ENCODE measurements at regions not wholly inside any gene's neighbourhood (a gene's known extent, or its start where the extent isn't known, plus 50 kb on each side); places are given as distances from the start of the nearest gene placed in this dataset.

DNA sequence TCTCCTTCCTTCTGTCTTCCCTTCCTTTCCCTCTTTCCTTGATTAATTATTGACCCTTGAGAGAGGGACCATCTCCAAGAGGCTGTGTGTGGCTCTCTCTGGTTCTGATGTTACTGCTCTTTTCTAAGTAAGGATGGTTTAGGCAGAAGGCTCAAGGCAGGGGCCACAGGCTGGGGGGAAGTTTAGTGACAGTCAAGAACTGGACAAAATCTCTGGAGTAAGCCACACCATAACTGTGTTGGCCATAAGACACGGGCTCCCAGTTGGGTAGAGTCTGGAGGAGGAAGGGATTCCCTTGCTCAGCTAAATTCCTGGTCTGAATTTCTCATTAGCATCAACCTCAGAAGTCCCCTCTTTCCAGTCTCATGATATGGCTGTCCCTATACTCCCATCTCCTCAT is 74.7 kb downstream of the BUD13 start:
- DNase-seq (ENCODE audit: low spot score in 2 of 2) (no peak), FAIRE-seq (no peak)

DNA sequence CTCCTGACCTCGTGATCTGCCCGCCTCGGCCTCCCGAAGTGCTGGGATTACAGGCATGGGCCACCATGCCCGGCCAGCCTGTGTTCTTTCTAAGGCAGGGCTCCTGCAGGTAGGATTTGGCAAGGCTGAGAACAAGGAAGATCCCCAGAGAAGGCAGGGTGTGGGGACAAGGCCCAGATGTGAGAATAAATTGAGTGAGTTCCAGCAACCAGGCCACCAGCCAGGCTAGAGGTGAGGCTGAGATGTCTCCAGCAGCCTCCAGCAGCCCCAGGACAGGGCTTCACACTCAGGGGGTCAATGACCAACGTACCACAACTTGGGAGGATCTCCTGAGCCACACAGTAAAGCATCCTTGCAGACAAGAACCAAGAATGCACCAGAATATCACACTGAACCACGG is 75.1 kb downstream of the BUD13 start:
- DNase-seq (ENCODE audit: low spot score in 2 of 2), result no peak
- FAIRE-seq, result no peak

DNA sequence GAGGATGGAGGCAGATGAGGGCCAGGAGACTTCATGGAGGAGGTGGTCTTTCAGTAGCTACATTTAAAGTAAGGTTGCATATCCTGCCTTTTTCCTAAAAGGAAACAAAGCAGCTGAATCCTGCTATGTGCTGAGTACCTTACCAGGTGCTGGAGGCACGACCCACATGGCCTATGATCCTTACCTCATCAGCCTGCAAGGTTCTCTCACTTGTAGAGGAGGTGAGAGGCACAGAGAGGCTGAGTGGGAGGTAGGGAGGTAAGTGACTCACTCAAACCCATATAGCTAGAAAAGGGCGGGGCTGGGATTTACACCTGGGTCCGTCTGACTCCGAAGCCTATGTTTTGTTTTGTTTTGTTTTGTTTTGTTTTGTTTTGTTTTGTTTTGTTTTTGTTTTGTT is 75.8 kb downstream of the BUD13 start:
- DNase-seq (ENCODE audit: low spot score in 2 of 2) (no peak), FAIRE-seq (no peak)

DNA sequence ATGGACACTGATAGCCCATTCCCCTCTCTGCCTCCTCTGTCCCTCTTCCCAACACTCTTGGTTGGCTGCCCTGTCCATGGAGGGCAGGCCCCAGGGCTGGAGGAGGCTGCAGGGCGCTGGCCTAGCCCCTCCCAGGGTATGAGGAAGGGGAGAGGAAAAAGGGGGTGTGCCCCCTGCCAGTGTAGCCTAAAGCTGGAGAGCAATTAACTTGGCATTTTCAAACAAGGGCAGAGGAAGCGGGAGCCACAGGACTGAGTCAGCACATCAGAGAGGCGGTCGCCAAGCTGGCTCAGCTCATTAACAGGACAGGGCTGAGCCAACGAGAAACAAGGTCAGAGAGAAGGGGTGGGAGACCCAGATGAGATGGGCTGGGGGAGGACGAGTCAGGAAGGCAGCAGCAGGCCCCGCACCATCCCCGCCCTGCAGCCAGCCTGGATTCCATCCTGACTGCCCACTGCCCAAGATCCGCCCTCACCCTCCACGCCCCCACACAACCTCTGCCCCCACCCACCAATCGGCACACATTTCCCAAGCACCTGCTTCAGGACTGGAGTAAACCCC is 76.3 kb downstream of the BUD13 start:
- no peak for DNase-seq (ENCODE audit: low spot score in 2 of 2)
- no peak for FAIRE-seq

DNA sequence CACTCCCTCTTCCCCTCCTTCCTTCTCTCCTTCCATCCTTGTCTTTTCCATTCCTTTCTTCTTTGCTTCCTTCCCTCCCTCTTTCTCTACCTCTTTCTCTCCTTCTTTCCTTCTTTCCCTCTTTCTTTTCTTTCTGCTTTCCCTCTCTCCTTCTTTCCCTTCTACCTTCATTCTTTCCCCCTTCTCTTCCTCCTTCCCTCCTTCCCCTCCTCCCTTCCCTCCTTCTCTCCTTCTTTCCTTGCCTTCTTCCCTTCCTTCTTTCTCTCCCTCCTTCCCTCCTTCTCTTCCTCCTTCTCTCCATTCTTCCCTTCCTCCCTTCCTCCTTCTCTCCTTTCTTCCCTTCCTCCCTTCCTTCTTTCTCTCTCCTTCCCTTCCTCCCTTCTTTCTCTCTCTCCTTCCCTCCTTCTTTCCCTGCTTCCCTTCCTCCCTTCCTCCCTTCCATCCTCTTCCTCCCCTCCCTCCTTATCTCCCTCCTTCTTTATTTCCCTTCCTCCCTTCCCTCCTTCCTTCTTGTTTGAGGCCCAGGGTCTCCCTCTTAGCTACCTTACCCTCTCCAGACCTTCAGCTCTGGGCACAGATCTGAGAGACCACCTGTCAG is 77.0 kb downstream of the BUD13 start:
- no peak for FAIRE-seq
- DNase-seq (ENCODE audit: low spot score in 2 of 2), result no peak

DNA sequence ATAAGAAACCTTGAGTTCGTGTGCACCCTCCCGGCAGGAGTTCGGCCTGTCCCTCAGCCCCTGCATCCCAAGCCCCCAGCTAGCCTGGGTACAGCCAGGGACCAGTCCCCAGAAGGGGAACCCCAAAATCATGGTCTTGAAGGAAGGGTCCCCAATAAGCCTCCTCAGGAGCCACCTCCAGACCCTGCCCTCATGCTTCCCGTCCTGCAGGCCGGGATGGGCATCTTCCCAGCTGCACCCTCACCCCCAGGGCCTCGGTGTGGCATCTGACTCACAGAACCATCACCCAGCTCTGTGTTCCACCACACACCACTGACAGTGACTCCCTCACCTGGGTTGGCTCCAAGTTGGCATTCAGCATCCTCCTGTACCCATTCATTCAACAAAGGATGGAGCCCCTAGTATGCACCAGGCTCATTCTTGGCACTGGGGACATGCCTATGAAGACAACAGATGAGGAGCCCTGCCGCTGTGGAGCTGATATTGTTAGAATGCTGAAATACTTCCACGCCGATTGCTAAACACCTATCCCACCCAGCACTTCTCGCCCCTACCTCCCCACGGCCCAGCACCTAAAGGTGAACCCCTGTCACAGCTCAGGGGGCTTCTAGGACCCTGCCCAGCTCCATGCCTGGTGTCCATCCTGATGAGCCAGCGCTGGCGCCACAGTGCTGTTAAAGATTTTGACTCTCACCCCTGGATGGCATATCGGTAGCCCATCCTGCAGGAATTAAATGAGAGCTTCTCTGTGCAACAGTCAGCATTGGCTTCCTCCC is 77.8 kb downstream of the BUD13 start:
- DNase-seq (ENCODE audit: low spot score in 2 of 2), result no peak
- FAIRE-seq, result no peak

DNA sequence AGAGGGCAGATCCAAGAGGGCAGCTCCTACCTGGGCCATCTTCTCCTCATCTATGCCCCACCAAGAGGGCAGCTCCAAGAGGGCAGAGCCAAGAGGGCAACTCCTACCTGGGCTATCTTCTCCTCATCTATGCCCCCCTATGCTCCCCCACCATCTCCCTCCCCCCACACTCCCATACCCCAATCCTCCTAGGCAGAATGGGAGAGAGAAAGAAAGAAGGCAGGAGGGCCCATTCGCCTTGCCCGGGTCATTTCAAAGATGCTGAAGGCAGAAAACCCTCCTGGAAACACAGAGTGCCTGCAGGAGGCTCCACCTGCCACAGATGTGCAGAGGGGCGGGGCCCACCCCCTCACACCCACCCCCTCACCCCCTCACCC is 78.5 kb downstream of the BUD13 start:
- DNase-seq (ENCODE audit: low spot score in 2 of 2), result no peak
- FAIRE-seq, result no peak

DNA sequence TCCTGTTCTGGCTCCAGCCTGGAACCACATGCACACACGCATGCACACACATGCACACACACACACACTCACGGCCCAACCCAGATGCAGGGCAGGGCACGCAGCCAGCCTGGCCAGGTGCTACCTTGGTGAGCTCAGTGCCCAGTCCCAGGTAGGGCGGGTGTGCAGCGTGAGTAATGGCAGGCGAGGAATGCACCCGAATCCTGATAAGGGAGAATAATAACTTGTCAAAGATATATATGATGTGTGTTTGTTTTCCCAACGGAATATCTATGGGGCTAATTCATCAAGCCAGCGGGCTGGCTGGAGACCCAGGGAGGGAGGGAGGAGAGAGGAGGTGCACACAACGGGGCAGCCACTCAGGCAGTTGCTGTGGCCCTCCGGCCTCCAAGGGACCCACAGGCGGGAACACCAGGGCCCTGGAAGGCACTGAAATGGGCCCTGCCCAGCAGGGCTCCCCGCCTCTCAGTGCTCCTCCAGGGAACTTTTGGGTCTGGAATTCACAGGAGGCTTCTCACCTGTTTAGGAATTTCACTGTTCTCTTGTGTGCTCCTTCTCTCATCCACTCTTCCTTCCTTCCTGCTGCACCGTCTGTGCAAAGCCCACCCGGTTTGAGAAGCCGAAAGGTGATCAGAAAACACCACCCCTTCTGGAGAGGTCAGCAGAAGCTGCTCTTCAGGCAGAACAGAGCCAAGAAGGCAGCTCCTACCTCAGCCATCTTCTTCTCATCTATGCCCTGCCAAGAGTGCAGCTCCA is 79.0 kb downstream of the BUD13 start:
- DNase-seq (ENCODE audit: low spot score in 2 of 2) (no peak), FAIRE-seq (no peak)

DNA sequence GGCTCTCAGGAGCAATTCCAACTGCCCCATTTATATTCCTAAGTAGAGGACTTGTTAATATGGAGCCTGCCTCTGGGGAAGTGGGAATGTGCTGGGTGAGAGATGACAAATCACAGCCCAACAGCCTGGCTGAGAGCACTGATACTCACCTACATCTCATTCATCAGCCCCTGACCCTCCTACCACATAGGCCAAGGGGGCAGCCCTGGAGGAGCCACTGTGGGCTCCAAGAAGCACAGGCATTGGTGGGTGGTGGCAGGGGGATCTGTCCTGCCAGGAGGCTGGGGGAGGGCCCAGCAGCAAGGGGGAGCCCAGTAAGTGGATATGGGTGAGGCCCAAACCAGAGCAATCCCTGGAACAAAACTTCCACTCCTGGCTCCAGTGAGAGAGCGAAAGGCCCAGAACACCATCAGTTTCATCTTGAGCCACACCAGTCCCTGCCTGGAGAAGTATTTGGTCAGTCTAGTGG is 79.7 kb downstream of the BUD13 start:
- FAIRE-seq, result no peak
- DNase-seq (ENCODE audit: low spot score in 2 of 2), result no peak

DNA sequence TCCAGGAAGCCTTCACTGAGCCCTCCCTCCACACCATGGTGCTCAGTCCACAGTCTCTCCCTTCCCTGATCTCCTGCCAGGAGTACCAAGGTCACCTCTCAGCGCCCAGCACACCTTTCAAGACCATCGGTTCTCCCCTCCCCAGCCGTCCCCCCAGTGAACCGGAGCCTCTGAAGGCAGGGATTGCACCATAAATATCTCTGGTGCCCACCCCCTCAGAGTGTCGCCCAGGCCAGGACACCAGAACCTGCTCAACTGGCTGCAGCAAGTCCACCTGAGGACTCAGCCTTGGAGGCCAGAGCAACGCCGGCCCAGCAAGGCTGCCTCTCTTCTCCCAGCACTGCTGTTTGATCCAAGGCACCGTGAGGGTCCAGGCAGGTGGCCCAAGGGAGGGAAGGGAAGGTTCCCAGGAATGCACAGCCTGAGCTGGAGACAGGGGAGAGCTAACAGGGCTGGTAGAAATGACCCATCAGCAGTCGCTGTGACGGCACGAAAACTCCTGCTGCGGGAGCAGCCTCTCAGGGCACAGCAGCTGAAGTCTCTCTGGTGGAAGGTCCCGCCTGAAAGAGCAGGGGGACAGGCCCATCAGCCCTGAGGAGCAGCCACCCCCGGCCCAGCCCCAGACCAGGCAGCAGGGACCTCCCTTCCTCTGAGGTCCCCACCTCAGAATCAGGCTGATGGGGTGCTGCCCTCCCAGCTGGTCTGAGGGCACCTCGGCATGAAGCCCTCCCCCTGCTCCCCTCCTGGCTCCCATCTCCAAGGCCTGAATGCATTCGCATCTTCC is 80.3 kb downstream of the BUD13 start:
- DNase-seq (ENCODE audit: low spot score in 2 of 2) (no peak), FAIRE-seq (no peak)

DNA sequence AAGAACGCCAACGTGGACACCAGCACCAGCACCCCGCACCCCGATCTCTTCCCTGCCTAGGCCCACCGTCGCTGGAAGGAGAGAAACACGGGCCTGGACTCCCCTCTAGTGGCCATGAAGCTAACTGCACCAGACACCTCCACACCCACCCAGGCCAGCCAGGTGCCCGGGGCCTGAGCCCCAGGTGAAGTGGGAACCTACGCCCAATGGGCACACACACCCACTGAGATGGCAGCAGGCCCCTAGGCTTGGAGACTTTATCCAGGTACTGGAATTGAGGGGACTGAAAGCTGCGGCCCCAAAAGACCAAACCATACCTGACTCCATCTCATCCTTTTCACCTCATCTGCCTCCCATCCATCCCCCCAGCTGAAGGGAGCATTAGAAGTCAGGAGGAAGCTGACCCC is 81.0 kb downstream of the BUD13 start:
- FAIRE-seq (no peak), DNase-seq (ENCODE audit: low spot score in 2 of 2) (peak in 1 of 2 donors; percentile 78)

DNA sequence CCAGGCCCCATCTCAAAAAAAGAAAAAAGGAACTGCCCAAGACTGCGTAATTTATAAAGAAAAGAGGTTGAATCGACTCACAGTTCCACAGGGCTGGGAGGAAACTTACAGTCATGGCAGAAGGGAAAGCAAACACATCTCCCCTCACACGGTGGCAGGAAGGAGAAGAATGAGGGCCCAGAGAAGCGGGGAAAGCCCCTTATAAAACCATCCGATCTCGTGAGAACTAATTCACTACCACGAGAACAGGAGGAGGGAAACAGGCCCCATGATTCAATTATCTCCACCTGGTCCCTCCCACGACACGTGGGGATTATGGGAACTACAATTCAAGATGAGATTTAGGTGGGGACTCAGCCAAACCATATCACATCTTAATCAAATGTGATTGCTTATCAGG is 82.2 kb downstream of the BUD13 start:
- DNase-seq (ENCODE audit: low spot score in 2 of 2) (no peak), FAIRE-seq (no peak)

DNA sequence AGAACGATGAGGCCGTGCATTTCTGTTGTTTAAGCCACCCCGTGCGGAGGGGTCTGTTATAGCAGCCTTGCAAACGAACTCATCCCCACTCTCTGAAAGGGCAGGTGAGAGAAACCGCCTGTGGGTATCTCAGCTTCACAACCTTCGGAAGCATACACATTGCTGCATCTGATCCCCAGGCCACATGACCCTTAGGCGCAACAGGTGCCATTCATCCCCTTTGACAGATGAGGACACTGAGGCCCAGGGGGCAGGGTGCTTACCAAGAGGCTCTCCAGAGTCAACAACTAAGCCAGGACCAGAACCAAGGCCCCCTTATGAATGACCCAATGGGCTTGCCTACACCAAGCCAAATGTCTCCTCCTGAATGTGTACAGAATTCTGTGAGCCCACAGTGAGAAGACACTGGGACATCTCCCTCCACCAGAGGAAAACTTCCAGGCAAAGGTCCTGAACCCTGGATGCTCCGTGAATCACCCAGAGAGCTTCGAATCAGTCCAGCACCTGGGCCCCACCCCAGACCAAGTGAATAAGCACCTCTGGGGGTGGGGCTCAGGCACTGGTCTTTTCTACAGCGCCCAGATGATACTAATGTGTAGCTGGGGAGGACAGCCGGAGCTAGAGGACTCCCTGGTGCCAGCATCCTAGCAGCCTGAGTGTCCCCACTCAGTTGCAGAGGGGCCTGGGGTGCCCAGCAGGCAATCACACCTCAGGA is 83.2 kb downstream of the BUD13 start:
- DNase-seq (ENCODE audit: low spot score in 2 of 2) (no peak), FAIRE-seq (no peak)

DNA sequence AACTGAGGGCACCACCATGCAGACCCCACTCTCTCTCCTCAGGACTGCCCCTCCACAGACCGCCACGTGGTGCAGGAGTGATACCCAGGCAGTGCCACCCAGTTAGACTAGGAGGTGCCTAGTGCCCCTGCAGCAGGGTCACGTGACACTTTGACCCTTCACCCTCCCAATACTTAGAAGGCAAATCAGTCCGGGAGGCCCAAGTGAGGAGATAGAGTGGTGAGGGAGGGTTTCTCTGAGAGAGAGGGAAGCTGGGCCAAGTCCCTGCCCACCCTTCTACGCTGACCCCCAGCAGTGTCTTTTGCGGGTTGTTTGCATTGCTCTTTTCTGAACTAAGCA is 84.6 kb downstream of the BUD13 start:
- no peak for FAIRE-seq
- DNase-seq (ENCODE audit: low spot score in 2 of 2), result no peak

DNA sequence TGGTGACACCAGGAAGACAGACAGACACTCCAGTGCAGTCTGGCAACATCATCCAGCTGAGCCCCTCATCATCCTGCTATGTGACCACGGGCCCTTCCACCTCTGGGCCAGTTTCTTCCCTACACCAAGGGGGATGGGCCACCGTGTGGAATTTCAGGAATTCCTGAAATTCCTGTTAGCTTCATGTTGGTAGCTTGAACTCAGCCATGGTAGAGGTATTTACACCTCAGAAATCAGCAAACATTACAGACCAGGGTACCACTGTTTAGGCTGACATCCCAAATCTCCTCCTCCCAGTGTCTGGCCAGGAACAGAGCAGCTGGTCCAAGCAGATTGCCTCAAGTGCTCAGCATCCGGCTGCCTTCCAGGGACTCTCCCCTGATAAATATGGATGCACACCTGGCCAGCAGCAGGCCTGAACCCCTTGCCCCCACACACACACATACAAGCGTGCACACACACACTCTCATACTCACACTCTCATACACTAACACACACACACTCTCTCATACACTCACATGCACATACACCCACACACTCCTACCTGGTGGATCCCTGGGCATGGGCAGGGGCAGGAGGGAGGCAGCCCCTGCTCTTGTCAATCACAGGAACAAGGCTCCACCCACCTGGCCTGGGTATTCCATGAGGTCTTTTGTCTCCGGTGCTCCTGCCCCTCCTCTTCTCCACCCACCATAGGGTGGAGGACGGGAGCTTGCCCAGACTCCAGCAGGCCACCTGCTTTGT is 85.2 kb downstream of the BUD13 start:
- no peak for DNase-seq (ENCODE audit: low spot score in 2 of 2)

DNA sequence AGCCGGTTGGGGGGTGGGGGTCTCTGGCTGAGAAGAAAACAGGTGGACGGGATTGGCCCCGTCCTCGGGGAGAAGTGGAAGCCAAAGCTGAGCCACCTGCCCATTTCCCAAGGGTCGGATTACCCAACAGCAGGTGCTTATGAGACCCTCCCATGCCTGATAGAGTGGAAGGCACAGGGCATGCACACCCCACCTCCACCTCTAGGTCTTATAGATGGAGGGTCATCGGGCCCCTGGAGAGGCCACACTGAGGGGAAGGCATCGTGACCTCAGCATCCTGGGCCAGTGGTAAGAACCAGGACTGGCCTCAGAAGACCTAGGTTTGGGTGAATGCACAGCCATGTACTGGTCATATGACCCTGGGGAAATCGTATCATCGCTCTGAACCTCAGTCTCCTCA is 85.9 kb downstream of the BUD13 start:
- FAIRE-seq (no peak), DNase-seq (ENCODE audit: low spot score in 2 of 2) (no peak)

More for the DNA sequence above, 85.2 kb downstream of the BUD13 start:
- FAIRE-seq, result no peak

DNA sequence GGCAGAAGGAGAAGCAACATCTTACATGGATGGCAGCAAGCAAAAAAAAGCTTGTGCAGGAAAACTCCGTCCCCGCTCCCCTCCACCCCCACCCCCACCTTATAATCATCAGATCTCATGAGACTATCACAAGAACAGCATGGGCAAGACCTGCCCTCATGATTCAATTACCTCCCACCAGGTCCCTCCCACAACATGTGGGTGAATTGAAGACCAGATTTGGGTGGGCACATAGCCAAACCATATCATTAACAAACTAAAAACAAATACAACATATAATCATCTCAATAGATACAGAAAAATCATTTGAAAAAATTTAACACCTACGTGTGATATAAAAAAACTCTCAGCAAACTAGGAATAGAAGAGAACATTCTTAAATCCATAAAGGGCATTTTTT is 88.8 kb downstream of the BUD13 start:
- no peak for DNase-seq (ENCODE audit: low spot score in 2 of 2)
- FAIRE-seq, result no peak

DNA sequence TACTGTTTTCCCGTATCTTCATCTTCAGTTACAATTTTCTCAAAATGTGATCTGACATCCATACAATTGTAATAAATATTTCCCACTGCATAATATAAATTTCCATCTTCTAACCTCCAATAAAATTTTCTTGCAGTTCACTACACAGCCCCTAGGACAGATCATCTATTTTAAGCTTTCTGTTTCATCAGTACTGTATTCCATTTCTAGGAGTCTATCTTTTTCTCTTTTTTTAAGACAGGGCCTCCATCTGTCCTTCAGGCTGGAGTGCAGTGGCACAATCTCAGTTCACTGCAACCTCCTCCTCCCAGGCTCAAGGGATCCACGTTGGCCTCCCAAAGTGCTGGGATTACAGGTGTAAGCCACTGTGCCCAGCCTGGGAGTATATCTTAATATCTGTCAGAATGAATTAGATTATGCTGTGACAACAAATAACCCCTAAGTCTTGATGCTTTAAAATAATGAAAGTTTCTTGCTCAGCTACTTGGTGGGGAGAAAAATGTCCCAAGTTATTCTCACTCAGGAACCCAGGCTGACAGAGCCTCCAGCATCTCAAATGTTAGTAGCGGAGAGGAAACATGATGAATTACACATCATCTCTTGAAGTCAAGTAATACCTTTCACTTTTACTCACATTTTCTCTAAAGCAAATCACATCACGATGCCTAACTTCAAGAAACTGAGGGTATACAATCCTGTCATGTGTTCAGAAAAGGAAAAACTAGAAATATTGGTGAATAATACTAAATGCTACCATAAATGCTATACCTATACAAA is 92.2 kb downstream of the BUD13 start:
- no peak for DNase-seq (ENCODE audit: low spot score in 2 of 2)
- no peak for FAIRE-seq

DNA sequence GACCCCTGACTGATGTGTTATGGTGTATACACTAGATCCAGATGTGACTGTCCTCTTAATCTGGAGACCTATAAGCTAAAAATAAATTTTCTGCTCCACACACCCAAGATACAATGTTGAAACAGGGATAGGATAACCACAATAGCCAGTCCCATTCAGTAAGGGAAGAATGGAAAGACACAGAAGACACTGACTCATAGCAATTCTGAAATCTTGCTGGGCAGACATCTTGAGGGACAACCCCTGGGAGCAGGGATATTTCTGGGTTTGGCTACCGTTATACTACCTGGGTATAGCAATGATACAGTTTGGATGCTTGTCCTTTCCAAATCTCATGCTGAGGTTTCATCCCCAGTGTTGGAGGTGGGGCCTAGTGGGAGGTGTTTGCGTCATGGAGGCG is 93.9 kb downstream of the BUD13 start:
- FAIRE-seq (no peak), DNase-seq (ENCODE audit: low spot score in 2 of 2) (no peak)

Data from frontal cortex (tissue), 3 donors.